H9 (cell line): ENCODE measurements at regions not wholly inside any gene's neighbourhood (a gene's known extent, or its start where the extent isn't known, plus 50 kb on each side); places are given as distances from the start of the nearest gene placed in this dataset.

Experiments used
- DNase-seq: peaks from one replicate; pipeline ENCODE4 v3.0.0-alpha.2; 2017
- H2AFZ ChIP-seq: one replicate; pipeline ENCODE4 v1.6.1; 2013; ENCODE audit warnings: mild to moderate bottlenecking, low read length, control low read depth, moderate library complexity
- H2AK5ac ChIP-seq: 2 replicates; pipeline ENCODE4 v1.6.1; 2013; ENCODE audit warnings: low read length, control low read depth, mixed read lengths; ENCODE audit not compliant: insufficient read length
- H2BK120ac ChIP-seq: one replicate; pipeline ENCODE4 v1.6.1; 2013; ENCODE audit warnings: low read depth, mild to moderate bottlenecking, low read length, control low read depth, inconsistent platforms; ENCODE audit not compliant: poor library complexity, severe bottlenecking
- H2BK12ac ChIP-seq: 2 replicates; pipeline ENCODE4 v1.6.1; 2013; ENCODE audit warnings: low read length, control low read depth, mixed read lengths, low read depth; ENCODE audit not compliant: insufficient read length
- H2BK15ac ChIP-seq: 2 replicates; pipeline ENCODE4 v1.6.1; 2013; ENCODE audit warnings: low read depth, low read length, control low read depth
- H2BK20ac ChIP-seq: one replicate; pipeline ENCODE4 v1.6.1; 2013; ENCODE audit warnings: low read depth, mild to moderate bottlenecking, low read length, control low read depth, inconsistent platforms; ENCODE audit not compliant: poor library complexity, severe bottlenecking
- H2BK5ac ChIP-seq: 2 replicates; pipeline ENCODE4 v1.6.1; 2013; ENCODE audit warnings: low read length, control low read depth, mixed read lengths; ENCODE audit not compliant: insufficient read length
- H3K14ac ChIP-seq: 2 replicates; pipeline ENCODE4 v1.6.1; 2013; ENCODE audit warnings: low read length, control low read depth; ENCODE audit not compliant: insufficient read depth
- H3K18ac ChIP-seq: 2 replicates; pipeline ENCODE4 v1.6.1; 2013; ENCODE audit warnings: low read depth, mild to moderate bottlenecking, mixed read lengths, low read length, control low read depth; ENCODE audit not compliant: insufficient read length
- H3K23ac ChIP-seq: 2 replicates; pipeline ENCODE4 v1.6.1; 2013; ENCODE audit warnings: low read length, control low read depth, mixed read lengths, low read depth; ENCODE audit not compliant: insufficient read length
- H3K23me2 ChIP-seq: 2 replicates; pipeline ENCODE4 v1.6.1; 2013; ENCODE audit warnings: low read depth, mild to moderate bottlenecking, mixed read lengths, low read length, control low read depth; ENCODE audit not compliant: insufficient read length, poor library complexity, severe bottlenecking
- H3K27ac ChIP-seq: 2 replicates; pipeline ENCODE4 v1.5.1; 2013; ENCODE audit warnings: low read length, control low read depth, mixed read lengths, low read depth; ENCODE audit not compliant: insufficient read length
- H3K27me3 ChIP-seq: 2 replicates; pipeline ENCODE4 v1.6.1; 2013; ENCODE audit warnings: low read length, control low read depth, inconsistent platforms; ENCODE audit not compliant: insufficient read depth
- H3K4ac ChIP-seq: 2 replicates; pipeline ENCODE4 v1.6.1; 2013; ENCODE audit warnings: low read depth, mild to moderate bottlenecking, control low read depth, inconsistent platforms, low read length, moderate library complexity
- H3K4me1 ChIP-seq: 2 replicates; pipeline ENCODE4 v1.6.1; 2013; ENCODE audit warnings: low read length, control low read depth, inconsistent platforms; ENCODE audit not compliant: insufficient read depth
- H3K4me2 ChIP-seq: 2 replicates; pipeline ENCODE4 v1.6.1; 2013; ENCODE audit warnings: low read length, control low read depth, mixed read lengths; ENCODE audit not compliant: insufficient read length, insufficient read depth
- H3K56ac ChIP-seq: 2 replicates; pipeline ENCODE4 v1.6.1; 2013; ENCODE audit warnings: low read depth, mild to moderate bottlenecking, mixed read lengths, low read length, control low read depth; ENCODE audit not compliant: insufficient read length
- H3K79me1 ChIP-seq: 2 replicates; pipeline ENCODE4 v1.6.1; 2013; ENCODE audit warnings: low read depth, mild to moderate bottlenecking, moderate library complexity, low read length, control low read depth, inconsistent platforms; ENCODE audit not compliant: insufficient read depth, poor library complexity, severe bottlenecking
- H3K79me2 ChIP-seq: 2 replicates; pipeline ENCODE4 v1.6.1; 2013; ENCODE audit warnings: low read length, control low read depth, inconsistent platforms; ENCODE audit not compliant: insufficient read depth
- H3K9ac ChIP-seq: 2 replicates; pipeline ENCODE4 v1.6.1; 2013; ENCODE audit warnings: low read length, control low read depth, mixed read lengths; ENCODE audit not compliant: insufficient read length; ENCODE audit errors: extremely low read depth
- H3K9me3 ChIP-seq: one replicate; pipeline ENCODE4 v1.6.1; 2013; ENCODE audit warnings: low read depth, low read length, inconsistent platforms; ENCODE audit not compliant: control insufficient read depth
- H3T11ph ChIP-seq: one replicate; pipeline ENCODE4 v1.6.1; 2013; ENCODE audit warnings: mild to moderate bottlenecking, low read length, control low read depth, inconsistent platforms
- H4K20me1 ChIP-seq: one replicate; pipeline ENCODE4 v1.6.1; 2013; ENCODE audit not compliant: control insufficient read depth, insufficient read length, insufficient read depth
- H4K5ac ChIP-seq: 2 replicates; pipeline ENCODE4 v1.6.1; 2013; ENCODE audit warnings: low read depth, mild to moderate bottlenecking, mixed read lengths, low read length, control low read depth; ENCODE audit not compliant: insufficient read length
- H4K8ac ChIP-seq: replicated peaks from 2 replicates; pipeline ENCODE4 v1.6.1; 2013; ENCODE audit warnings: low read length, control low read depth, mixed read lengths, low read depth; ENCODE audit not compliant: insufficient read length
- H4K91ac ChIP-seq: 2 replicates; pipeline ENCODE4 v1.6.1; 2013; ENCODE audit warnings: low read depth, mild to moderate bottlenecking, moderate library complexity, mixed read lengths, low read length, control low read depth; ENCODE audit not compliant: insufficient read length
- H3K27ac Mint-ChIP-seq, 3 experiments: 2 replicates in 2 of 3; 3 replicates in 1 of 3; pipeline ENCODE4 v1.8.0; 2020 to 2021; ENCODE audit warnings: mixed read lengths in 3 of 3, mild to moderate bottlenecking in 1 of 3, moderate library complexity in 1 of 3
- H3K27me3 Mint-ChIP-seq: 2 replicates; pipeline ENCODE4 v1.8.0; 2021; ENCODE audit warnings: low read depth, mild to moderate bottlenecking, moderate library complexity, mixed read lengths
- H3K36me3 Mint-ChIP-seq, 3 experiments: 2 replicates in 2 of 3; 3 replicates in 1 of 3; pipeline ENCODE4 v1.8.0; 2020 to 2021; ENCODE audit warnings: low read depth in 3 of 3, mixed read lengths in 3 of 3; ENCODE audit not compliant: insufficient read depth in 1 of 3
- H3K4me1 Mint-ChIP-seq, 2 experiments: 2 replicates each; pipeline ENCODE4 v1.8.0; 2020; ENCODE audit warnings: mixed read lengths in 2 of 2
- H3K4me3 Mint-ChIP-seq, 2 experiments: 2 replicates in 1 of 2; 3 replicates in 1 of 2; pipeline ENCODE4 v1.8.0; 2020 to 2021; ENCODE audit warnings: mild to moderate bottlenecking in 2 of 2, mixed read lengths in 2 of 2, moderate library complexity in 1 of 2
- H3K9me3 Mint-ChIP-seq, 2 experiments: 2 replicates in 1 of 2; 3 replicates in 1 of 2; pipeline ENCODE4 v1.8.0; 2020; ENCODE audit warnings: mild to moderate bottlenecking in 2 of 2, mixed read lengths in 2 of 2, moderate library complexity in 1 of 2
- CTCF ChIP-seq: fragments of 200-600 bp; sonication (generic); conservative IDR thresholded peaks from 3 replicates; pipeline ENCODE4 v1.8.0; 2021; ENCODE audit warnings: antibody characterized with exemption, mild to moderate bottlenecking
- WGBS: extraction: QIAGEN DNeasy Blood & Tissue Kit; methylation state at CpG from one replicate; pipeline ENCODE4 v1.1.7; 2013; ENCODE audit warnings: missing lambda C conversion rate, low lambda C conversion rate, mixed read lengths; ENCODE audit not compliant: insufficient read length; ENCODE audit errors: extremely low coverage; 5-methylcytosine and 5-hydroxymethylcytosine counted together

- Histone ChIP-seq H2AFZ (no peak overlapping the region), H3K79me2 (no peaks in the 10 kb centered on the region), H2BK120ac (no peak overlapping the region), H4K8ac (no peak overlapping the region), H3K18ac (no peak overlapping the region), H3K4ac (no peak overlapping the region), H3K4me1 (no peaks in the 10 kb centered on the region), H3K9ac (no peak overlapping the region), H4K5ac (no peak overlapping the region), H2AK5ac (no peak overlapping the region), H3K27ac (no peak overlapping the region), H3K4me2 (no peak overlapping the region), H2BK12ac (no peak overlapping the region), H3K14ac (no peak overlapping the region), H3K27me3 (no peaks in the 10 kb centered on the region; the same call in 1 of the 2 replicates), H3K9me3 (no peaks in the 10 kb centered on the region), H2BK15ac (no peak overlapping the region), H2BK20ac (no peak overlapping the region), H4K91ac (no peak overlapping the region), H3K23ac (no peak overlapping the region), H4K20me1 (no peaks in the 10 kb centered on the region), H3K79me1 (no peaks in the 10 kb centered on the region), H3T11ph (no peak overlapping the region), H3K56ac (no peak overlapping the region), H3K23me2 (no peaks in the 10 kb centered on the region), H2BK5ac (no peak overlapping the region)
- H3K9me3 Mint-ChIP-seq: no peaks in the 10 kb centered on the region; a peak in 1 of 5 replicates
- peaks cover 13 to 18% of the 10 kb centered on the region in 2 experiments for H3K4me1 Mint-ChIP-seq
- DNase-seq: peak; percentile 51
- no peaks in the 10 kb centered on the region for H3K36me3 Mint-ChIP-seq
- H3K27ac Mint-ChIP-seq: peak overlapping the region in 1 of 3 experiments; percentile 13; a peak in 1 of 7 replicates
- no peak overlapping the region for H3K4me3 Mint-ChIP-seq
- H3K27me3 Mint-ChIP-seq: no peaks in the 10 kb centered on the region
- TF ChIP-seq CTCF: no peak
- no CpG with 5 or more reads among the region's 6 CpGs for WGBS
Observed at GRCh38 chr7:46881507-46882127, 700.3 kb downstream of the TNS3 start.
